WERI-Rb-1 (cell line): ENCODE measurements at regions not wholly inside any gene's neighbourhood (a gene's known extent, or its start where the extent isn't known, plus 50 kb on each side); places are given as distances from the start of the nearest gene placed in this dataset.

ENCODE experiments used
- DNase-seq: peaks from one replicate; pipeline ENCODE4 v3.0.0-alpha.2; 2020
- H3K27ac ChIP-seq: fragments of 250-450 bp; sonication (Bioruptor Pico); 2 replicates; pipeline ENCODE4 v1.5.1; 2020; ENCODE audit warnings: mild to moderate bottlenecking, moderate library complexity
- H3K27me3 ChIP-seq: fragments of 250-450 bp; sonication (Bioruptor Pico); 2 replicates; pipeline ENCODE4 v1.5.1; 2021; ENCODE audit warnings: mild to moderate bottlenecking, low read depth, moderate library complexity; ENCODE audit not compliant: insufficient read depth, severe bottlenecking
- H3K36me3 ChIP-seq: fragments of 250-450 bp; sonication (Bioruptor Pico); 2 replicates; pipeline ENCODE4 v1.5.1; 2020; ENCODE audit warnings: mild to moderate bottlenecking, moderate library complexity
- H3K4me3 ChIP-seq: 2 replicates; pipeline ENCODE4 v1.5.1; 2011; ENCODE audit warnings: low read depth, mild to moderate bottlenecking, control low read depth, low read length
- H3K9me3 ChIP-seq: fragments of 250-450 bp; sonication (Bioruptor Pico); 2 replicates; pipeline ENCODE4 v1.5.1; 2021; ENCODE audit warnings: mild to moderate bottlenecking, moderate library complexity; ENCODE audit not compliant: severe bottlenecking
- CTCF ChIP-seq: IDR thresholded peaks from 2 replicates; pipeline ENCODE4 v1.5.1; 2011; ENCODE audit warnings: low read depth, mild to moderate bottlenecking, control low read depth, inconsistent platforms, low read length

GRCh38 chr16:55232822-55233221, 91.2 kb upstream of the IRX6 start:
- no peaks in the 10 kb centered on the region for H3K36me3 ChIP-seq
- DNase-seq, result no peak
- TF ChIP-seq CTCF, result no peak

GRCh38 chr16:55233464-55233863, 90.5 kb upstream of the IRX6 start:
- TF ChIP-seq CTCF, result no peak
- Histone ChIP-seq H3K36me3 (no peaks in the 10 kb centered on the region), H3K9me3 (no peaks in the 10 kb centered on the region), H3K27ac (no peak overlapping the region), H3K4me3 (no peak overlapping the region), H3K27me3 (no peaks in the 10 kb centered on the region)
- no peak for DNase-seq

More at GRCh38 chr16:55232822-55233221, 91.2 kb upstream of the IRX6 start:
- Histone ChIP-seq H3K9me3 (no peaks in the 10 kb centered on the region), H3K4me3 (no peak overlapping the region), H3K27me3 (no peaks in the 10 kb centered on the region), H3K27ac (no peak overlapping the region)

- no peak overlapping the region for H3K4me3 ChIP-seq
- H3K9me3 ChIP-seq, result no peaks in the 10 kb centered on the region
- DNase-seq, result no peak
- H3K36me3 ChIP-seq, result no peaks in the 10 kb centered on the region
- H3K27ac ChIP-seq, result no peak overlapping the region
- no peak for TF ChIP-seq CTCF
- H3K27me3 ChIP-seq, result no peaks in the 10 kb centered on the region
These were observed 87.3 kb upstream of the IRX6 start for GRCh38 chr16:55236655-55237054.

GRCh38 chr16:55239723-55240122, 84.3 kb upstream of the IRX6 start:
- TF ChIP-seq CTCF, result no peak
- Histone ChIP-seq H3K9me3 (no peaks in the 10 kb centered on the region), H3K4me3 (no peak overlapping the region), H3K27me3 (no peaks in the 10 kb centered on the region), H3K36me3 (no peaks in the 10 kb centered on the region), H3K27ac (no peak overlapping the region)
- DNase-seq, result no peak

GRCh38 chr16:55240888-55241287, 83.1 kb upstream of the IRX6 start:
- Histone ChIP-seq H3K4me3 (no peak overlapping the region), H3K9me3 (no peaks in the 10 kb centered on the region), H3K27ac (no peak overlapping the region), H3K36me3 (no peaks in the 10 kb centered on the region), H3K27me3 (no peaks in the 10 kb centered on the region)
- TF ChIP-seq CTCF, result no peak
- no peak for DNase-seq

GRCh38 chr16:55242667-55243066, 81.3 kb upstream of the IRX6 start:
- H3K4me3 ChIP-seq, result no peak overlapping the region
- no peaks in the 10 kb centered on the region for H3K27me3 ChIP-seq
- no peaks in the 10 kb centered on the region for H3K36me3 ChIP-seq
- H3K27ac ChIP-seq, result no peak overlapping the region
- H3K9me3 ChIP-seq, result no peaks in the 10 kb centered on the region
- DNase-seq, result peak; percentile 22
- 0 out of 2 replicates have a peak, but pooled peaks have one; percentile 4 for TF ChIP-seq CTCF
